H1 (cell line): ENCODE measurements at regions not wholly inside any gene's neighbourhood (a gene's known extent, or its start where the extent isn't known, plus 50 kb on each side); places are given as distances from the start of the nearest gene placed in this dataset.

ENCODE experiments used
- BCL11A ChIP-seq, 2 experiments: IDR thresholded peaks; one replicate each; pipeline ENCODE4 v1.6.1; 2011; ENCODE audit warnings: low read depth in 2 of 2, low read length in 2 of 2, mild to moderate bottlenecking in 2 of 2
- CEBPB ChIP-seq: IDR thresholded peaks from 2 replicates; pipeline ENCODE4 v1.6.1; 2012; ENCODE audit warnings: low read depth, low read length
- HDAC2 ChIP-seq, 2 experiments: fragments of 300-600 bp in 1 of 2; sonication (generic) in 1 of 2; IDR thresholded peaks; 2 replicates each; pipeline ENCODE4 v1.6.1; 2011 to 2012; ENCODE audit warnings: low read depth in 2 of 2, low read length in 2 of 2, mild to moderate bottlenecking in 2 of 2, moderate library complexity in 2 of 2, borderline replicate concordance in 1 of 2, inconsistent platforms in 1 of 2
- NRF1 ChIP-seq: IDR thresholded peaks from 2 replicates; pipeline ENCODE4 v1.6.1; 2011; ENCODE audit warnings: mild to moderate bottlenecking, low read depth, low read length, improper control_type of control experiment
- TF ChIP-seq, protein P1 (sequence below): IDR thresholded peaks from 2 replicates; pipeline ENCODE4 v1.6.1; 2012; ENCODE audit warnings: inconsistent platforms

DNA sequence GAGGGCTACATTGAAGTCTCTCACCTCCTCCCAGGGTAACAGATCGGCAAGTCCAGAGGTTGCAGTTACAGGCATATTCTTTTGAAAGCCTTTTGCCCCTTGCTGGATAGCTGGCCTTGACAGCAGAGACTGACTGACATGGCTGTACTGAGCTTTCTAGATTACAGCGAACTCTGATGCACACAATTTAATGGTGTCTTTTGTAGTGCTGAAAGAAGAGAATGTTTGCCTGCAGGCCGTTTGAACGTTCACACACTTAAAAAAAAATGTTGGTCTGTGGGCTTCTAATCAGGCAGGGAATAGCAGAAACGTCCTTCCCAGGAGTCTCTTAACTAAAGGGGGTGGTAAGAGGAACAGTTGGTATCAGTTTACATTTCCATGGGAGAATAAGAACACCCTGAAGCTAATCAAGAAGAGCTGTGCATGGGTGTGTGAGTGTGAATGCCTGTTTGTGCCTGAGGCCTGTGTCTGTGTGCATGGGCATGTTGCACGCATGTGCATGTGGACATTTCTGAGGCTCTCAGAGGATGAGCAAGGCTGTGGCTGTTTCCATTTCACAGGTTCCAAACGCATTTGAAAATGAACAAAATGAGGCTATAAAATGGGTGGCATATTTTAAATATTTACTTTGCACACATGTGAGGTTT lies 213.9 kb upstream of the SSTR4 start (continued):
- TF ChIP-seq CEBPB (no peak), NRF1 (no peak), BCL11A (IDR thresholded peaks at IDR 0.05; ENCODE audit: low read depth in 2 of 2, low read length in 2 of 2) (no peak), HDAC2 (IDR thresholded peaks at IDR 0.05; ENCODE audit: borderline replicate concordance in 1 of 2, low read depth in 2 of 2, low read length in 2 of 2) (no peak)
- TF ChIP-seq, protein P1, sequence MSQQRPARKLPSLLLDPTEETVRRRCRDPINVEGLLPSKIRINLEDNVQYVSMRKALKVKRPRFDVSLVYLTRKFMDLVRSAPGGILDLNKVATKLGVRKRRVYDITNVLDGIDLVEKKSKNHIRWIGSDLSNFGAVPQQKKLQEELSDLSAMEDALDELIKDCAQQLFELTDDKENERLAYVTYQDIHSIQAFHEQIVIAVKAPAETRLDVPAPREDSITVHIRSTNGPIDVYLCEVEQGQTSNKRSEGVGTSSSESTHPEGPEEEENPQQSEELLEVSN: no peak
